Kidney capillary endothelial cell (primary cell): ENCODE measurements at regions not wholly inside any gene's neighbourhood (a gene's known extent, or its start where the extent isn't known, plus 50 kb on each side); places are given as distances from the start of the nearest gene placed in this dataset.

Experiments used
- DNase-seq: peaks from one replicate; pipeline ENCODE4 v3.0.0-alpha.2; 2018; ENCODE audit warnings: low spot score

DNA sequence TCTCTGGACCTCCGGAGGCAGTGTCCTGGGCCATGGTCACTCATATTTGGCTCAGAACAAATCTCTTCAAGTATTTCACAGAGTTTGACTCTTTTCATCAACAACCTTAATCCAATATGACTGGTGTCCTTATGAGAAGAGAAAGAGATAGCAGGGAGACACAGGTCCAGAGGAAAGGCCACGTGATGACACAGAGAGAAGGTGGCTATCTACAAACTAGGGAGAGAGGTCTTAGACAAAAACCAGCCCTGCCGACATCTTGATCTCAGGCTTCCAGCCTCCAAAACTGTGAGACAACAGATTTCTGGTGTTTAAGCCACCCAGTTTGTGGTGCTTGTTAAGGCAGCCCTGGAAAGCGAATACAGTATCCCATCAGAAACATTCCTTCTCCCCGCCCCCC lies 237.1 kb upstream of the PROK2 start:
- DNase-seq, result no peak

DNA sequence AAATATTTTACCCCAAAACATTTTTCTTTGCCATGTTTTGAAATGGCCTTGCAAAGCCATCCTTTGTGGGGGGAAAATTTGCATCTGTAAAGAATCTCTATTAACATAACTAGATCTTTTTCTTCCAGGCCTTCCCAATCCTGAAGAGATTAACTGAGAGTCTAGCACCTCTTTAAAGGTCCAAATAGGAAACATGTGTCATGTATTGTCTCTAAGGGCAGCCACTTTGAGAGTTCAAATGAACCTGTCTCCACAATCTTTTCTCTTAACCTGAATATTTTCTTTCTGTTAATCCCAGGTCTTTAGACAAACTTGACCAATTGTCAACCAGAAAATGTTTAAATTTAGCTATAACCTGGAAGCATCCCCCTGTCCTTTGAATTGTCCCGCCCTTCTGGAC lies 236.6 kb upstream of the PROK2 start:
- DNase-seq, result no peak

DNA sequence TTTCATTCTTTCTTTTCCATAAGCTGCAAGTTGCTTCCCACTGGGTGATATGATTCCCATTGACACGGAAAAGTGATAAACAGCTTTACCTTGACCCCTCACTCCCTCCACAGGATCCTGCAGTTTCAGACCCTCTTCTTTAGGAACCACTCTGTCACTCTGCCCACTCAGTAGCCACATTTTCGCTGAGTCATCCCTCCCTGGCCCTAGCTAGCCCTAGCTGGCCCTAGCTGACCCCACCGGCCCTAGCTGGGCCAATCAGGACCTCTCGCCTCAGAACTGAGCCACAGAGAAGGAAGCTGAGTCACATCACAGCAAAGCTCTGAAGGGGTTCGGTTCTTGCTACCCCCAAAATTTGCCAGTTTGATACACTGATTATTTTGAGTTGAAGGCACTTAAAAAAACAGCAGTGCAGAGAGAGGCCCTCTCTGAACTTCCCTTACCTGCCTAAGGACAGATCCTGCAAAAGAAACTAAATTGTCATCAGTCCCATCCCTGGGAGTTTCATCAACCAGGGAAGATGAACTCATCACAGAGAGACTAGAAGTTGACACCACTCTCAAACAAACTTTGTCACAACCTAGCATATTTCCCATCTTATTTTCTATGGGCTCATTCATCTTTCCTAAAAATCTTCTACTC lies 233.5 kb upstream of the PROK2 start:
- no peak for DNase-seq

DNA sequence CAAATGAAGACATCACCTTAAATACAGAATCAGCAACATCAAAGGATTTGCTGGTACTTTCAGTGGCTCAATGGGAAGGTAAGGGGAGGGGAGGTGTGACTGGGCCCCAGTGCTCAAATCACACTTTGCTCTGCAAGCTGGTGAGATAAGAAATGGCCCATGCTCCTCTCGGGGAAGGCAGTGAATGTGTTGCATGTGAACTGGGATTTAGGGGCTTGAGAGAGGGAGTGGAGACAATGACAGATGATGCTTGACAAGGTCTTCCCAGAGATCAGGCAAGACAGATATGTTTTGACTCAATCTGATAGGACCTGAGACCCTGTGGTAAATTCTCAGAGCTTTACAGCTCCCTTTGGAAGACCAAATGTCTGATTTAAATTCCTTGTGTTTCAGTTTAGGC lies 233.0 kb upstream of the PROK2 start:
- no peak for DNase-seq

DNA sequence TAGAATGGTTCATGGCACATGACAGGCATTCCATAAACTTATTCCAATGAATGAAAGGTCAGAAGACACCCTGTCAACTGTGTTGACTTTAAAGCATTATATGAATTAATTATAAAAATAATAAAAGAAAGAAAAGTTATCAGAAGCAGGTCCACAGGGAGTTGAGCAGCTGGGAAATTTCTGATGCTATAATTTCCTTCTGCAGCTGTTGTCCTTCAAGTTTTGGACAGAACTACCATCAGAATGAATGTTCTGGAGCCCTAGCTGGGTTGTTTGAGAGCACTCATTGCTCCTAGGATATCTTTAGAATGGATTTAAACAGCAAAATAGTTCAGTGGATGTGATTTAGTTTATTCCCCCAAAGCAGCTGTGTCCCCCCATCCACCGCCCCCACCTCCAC lies 232.4 kb upstream of the PROK2 start:
- no peak for DNase-seq

DNA sequence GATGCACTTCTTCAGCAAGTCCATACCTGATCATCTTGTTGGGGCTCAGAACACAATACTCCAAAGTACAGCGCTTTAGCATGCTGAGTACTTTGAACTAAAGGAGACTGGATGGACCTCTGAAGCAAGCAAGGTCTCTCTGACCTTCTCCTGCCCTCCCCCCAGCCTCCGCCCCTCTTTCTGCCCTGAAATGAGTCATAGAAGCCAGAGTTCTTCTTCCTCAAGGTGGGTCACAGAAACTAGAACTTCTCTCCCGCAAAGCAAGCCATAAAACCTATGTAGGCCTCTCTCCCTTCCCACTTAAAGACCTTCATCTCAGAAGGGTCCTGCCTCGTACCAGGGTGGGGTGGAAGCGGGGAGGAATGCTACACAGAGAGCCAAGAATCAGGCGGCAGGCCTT lies 230.5 kb upstream of the PROK2 start:
- no peak for DNase-seq

DNA sequence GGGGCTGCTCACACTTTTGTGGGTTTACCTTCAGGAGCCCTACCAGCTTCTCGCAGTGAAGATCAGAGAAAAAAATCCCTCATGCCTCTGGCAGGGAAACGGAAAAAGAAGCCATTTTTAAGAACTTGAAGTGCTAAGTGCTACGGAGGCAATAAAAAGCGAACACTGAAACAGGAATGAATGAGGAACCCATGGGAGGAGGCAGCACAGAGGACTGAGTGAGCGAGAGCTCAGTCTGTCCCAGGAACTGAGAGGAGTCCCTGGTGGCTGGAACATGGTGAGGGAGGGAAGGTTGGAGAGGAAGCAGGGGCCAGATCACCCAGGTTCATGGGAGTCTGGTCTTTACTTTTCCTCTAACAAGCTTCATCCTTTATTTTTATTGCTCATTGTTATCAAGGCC lies 228.1 kb upstream of the PROK2 start:
- no peak for DNase-seq

DNA sequence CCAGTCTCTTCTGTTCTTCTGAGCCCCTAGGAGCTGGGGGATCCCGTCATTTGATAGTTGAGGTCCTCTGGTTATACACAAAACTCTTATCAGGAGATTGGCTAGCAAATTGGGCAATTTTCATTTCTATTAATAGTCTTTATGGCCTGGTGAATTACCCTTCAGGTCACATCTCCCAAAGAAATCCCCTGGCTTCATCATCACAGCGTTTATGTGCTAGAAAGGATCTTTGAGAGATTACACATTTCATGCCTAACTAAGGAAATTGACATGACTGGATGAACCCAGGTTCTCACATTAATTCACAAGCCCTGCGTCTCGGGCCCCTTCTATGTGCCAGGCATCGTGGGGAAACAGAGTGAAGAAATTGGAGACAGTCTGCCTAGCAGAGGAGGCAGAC lies 227.4 kb upstream of the PROK2 start:
- DNase-seq, result no peak

DNA sequence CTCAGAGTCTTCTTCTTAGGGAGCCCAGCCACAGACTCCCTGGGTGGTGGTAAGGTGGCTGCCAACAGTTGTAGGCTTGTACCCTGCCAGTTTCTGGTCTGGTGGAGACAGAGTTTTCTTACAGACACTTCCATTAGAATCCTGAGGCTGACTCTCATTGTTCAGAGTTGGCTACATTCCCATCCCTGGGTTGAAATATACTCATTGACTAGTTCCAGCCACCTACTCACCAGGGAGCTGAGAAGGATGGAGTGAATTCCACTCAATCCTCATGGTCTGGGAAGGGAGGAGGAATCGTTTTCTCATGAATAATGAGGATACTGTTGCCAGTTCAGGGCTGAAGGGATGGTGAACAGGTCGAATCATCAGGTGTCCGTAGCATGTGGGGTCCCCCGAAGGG lies 226.5 kb upstream of the PROK2 start:
- no peak for DNase-seq

DNA sequence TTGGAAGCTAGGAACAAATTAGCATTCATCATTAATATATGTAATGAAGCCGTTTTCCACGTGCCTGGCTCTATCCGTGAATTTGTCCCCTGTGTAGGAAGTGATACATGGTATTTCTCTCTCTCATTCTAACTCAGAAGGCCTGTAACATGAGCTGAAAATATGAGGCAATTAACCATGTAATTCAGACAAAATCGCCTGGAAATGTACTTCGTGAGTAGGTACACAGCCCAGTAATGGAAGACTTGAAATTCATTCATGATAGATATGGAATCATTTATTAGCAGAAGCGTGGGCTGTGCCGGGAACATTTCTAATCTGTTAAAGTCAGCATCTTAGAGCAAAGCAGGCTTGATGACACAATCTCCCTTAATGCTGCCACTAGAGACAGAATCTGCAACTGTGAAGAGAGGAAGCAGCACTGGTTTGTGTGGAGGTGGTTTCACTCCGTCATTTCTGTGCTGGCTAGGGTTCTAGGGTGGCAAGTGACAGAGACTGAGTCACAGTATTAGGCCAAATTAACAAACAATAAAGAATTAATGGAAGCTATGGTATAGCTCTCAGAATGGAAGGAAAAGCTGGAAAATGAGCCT lies 225.0 kb upstream of the PROK2 start:
- no peak for DNase-seq

DNA sequence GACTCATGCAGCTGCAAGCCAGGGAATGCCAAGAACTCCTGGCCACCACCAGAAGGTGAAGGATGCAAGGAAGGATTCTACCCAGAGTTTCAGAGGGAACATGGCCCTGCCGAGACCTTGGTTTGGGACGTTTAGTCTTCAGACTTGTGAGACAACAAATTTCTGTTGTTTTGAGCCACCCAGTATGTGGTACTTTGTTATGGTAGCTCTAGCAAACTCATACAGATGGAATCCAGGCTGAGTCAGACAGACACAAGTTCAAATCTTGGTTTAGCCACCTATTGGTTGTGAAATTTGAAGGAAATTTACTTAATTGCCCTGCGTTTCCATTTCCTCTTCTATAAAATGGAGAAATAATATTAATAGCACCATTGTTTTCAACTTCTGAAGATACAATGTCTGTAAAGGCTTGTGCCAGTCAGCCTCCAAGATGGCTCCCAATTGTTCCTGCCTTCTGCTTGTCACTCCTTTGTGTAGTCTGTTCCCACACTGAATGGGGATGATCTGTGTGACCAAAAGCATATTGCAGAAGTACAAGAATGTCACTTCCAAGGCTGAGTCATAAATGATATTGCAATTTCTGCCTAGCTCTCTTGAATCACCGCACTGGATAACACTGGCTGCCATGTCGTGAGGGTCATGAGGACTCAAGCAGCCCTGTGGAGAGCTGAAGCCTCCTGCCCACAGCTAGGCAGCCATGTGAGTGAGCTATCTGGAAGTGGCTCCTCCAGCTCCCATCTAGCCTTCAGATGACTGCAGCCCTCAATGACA lies 223.5 kb upstream of the PROK2 start:
- DNase-seq, result peak; percentile 53

DNA sequence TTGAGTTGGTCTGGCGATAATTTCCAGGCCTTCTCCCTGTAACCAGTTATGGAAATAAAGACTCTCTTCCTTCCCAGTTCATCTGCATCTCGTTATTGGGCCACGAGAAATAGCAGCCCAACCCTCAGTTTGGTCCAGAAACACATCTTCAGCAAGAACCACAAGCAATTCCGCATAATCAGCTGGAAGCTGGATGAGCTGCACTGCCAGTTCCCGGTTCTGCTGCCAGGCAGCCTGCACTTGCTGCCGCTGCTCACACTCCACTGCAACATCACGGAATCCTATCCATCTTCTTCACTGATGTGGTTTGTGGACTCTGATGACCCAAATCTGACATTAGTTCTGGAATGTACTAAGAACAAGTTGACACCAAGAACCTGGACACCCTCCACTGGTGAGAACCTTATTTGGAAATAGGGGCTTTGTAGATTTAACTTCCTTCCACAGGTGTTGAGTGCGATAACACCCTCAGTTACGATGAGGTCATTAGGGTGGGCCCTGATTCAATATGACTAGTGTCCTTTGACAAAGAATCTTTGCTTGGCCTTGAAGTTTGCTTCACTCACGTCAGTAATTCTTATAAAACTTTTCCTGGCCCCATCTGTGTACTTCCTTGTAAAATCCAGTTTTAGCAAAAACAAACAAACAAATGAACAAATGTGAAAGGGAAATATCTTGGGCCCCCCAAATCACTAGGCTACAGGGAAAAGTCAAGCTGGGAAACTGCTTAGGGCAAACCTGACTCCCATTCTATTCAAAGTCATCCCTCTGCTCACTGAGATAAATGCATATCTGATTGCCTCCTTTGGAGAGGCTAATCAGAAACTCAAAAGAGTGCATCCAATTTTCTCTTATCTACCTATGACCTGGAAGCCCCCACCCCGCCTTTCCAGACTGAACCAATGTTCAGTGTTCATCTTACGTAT lies 221.9 kb upstream of the PROK2 start:
- DNase-seq, result no peak

DNA sequence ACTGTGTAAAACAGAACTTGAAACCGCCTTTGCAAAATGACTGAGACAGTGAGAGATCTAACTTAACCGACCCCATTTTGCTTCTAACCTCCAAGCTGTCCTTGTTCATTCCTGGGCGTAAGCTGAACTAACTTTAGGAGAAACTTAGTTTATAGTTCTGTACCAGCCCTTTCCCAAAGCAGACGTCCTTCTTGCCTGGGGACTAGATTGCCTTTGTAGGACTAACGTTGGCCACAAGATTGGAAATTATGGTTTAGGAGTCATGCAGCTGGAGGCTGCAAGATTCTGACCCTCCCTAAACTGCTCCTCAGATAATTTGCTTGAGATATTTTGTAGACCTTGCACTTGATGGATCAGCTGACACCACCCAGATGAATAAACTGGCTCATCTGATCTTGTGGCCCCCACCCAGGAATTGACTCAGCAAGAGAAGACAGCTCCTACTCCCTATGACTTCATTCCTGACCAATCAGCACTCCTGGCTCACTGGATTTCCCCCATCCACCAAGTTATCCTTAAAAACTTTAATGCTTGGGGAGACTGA lies 219.9 kb upstream of the PROK2 start:
- no peak for DNase-seq

DNA sequence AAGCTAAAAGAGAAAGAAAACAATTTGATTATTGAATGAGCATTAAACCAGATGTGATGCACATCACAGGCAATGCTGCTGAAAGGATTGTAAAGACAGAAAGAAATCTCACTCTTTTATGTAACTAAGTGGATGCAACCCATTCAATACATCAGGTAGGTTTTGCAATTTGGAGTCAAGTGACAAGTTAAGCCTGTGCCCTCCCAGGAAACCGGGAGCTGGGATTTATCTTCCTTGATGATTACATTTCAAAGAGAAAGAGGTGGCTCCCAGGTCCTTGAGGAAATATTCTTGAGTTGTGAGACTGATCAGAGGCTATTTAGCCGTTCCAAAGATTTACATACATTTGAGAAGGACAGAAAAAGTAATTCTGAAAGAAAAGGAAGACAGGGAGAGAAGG lies 219.0 kb upstream of the PROK2 start:
- DNase-seq, result no peak

DNA sequence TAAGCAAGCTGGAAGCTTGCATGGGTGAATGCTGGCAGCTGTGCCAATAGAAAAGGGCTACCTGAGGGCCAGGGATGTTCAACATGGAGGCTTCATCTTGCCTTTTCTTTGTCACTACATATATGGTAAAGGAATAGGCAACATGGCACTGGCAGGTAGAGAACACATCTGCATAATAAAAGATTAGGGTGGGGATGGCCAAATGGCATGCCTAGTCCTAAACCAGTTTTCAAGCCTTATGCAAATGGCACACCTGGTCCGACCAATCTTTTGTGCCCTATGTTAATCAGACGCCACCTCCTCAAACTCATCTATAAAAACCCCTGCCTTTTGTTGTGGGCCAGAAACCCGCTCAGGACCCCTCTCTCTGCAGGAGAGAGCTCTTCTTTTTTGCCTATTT lies 216.8 kb upstream of the PROK2 start:
- no peak for DNase-seq

DNA sequence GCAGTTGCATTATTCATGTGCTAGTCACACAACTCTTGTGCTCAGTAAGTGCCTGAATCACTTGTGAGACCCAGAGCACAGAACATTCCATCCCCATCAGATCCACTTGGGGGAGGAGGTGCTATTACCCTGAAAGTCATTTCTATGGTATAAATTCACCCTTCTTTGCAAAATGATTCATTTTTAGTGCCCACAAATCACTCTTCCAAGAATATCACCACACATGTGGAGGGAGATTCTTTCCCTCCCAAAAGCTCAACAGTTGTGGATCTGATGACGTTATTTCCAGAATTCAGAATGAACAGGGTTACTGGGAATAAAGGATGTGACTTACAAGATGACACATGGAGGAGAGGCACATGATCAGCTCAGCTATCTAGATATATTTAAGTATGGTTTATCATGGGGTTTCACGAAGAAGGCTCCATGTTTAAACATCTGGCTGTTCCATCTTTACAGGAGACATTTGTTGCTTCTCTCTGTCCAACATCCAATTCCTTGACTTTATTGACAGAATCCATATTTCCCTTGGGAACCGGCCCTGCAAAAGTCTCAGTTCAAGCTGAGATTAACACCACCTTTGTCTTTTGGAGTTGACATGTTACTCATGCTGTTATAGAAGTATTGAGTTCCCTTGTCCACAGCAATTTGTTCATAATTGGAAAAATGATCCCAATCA lies 214.2 kb upstream of the PROK2 start:
- no peak for DNase-seq

DNA sequence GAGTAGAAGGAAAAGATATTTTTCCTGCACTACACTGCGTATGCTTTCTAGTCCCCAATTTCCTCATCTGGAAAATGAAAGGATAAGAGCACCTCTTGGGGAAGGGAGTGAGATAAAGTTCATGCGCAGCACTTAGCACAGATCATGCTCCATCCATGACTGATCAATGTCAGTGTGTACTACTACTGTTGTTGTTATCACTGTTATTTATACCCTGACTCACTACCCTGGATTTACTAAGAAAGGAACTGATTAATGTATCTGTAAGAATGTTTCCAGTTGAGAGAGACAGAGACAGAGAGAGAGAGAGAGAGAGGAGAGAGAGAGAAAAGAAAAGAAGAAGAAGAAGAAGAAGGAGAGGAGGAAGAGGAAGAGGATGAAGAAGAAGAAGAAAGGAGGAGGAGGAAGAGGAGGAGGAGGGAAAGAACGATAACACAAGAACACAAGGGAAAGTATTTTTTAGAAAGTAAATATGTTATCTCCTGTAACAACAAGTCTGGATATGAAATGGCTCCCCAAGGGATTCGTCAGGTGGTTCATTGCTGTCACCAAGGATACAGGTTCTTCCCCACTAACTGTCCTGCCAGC lies 212.2 kb upstream of the PROK2 start:
- DNase-seq, result no peak

DNA sequence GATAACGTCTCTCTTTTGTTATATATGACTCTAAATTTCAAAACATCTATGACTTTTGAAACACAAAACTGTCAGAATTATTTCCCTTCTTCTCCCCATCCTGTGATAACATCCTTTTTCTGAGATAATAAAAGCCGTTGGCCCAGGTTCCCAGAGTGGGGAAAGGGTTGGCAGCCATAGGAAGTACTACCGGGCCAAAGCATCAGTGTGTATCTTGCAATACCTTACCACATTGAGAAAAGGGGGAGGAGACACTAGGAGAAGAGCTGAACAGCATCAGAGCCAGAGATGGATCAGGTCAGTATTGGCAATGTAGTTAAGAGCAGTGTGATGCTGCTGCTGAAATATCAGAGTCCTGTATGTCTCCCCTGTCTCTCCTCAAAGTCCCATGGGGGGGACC lies 210.0 kb upstream of the PROK2 start:
- DNase-seq, result no peak

DNA sequence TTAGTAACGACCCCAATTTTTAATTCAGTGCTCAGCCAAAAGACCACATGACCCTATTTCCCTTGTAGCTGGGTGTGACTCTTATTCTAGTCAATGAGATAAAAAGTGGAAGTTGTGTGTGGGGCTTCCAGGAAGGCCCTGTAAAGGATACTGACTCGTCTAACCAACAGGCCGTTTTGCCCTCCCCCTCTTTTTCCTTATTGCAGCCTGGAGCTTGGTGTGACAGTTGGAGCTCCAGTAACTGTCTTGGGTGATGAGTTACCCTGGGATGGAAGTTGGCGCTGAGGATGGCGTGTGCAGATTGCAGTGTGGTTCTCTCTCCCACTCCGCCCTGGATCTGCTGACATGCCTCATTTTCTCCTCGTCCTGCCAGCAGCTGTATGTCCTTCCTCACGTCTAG lies 209.3 kb upstream of the PROK2 start:
- DNase-seq, result no peak

DNA sequence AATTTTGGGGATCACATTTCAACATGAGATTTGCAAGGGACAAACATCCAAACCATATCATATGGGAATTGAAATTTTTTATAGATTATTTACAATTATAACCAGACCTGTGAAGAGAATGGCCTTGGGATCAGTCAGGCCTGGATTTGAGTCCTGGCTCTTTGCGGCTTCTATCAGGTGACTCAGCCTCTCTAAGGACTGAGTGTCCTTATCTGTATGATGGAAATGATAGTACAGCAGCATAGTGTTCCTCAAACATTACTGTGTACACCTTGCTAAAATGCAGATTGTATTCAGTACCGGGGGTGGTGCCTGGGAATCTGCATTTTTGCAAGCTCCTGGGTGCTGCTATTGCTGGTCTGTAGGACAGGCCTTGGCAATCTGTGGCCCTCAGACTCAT lies 206.7 kb upstream of the PROK2 start:
- no peak for DNase-seq

DNA sequence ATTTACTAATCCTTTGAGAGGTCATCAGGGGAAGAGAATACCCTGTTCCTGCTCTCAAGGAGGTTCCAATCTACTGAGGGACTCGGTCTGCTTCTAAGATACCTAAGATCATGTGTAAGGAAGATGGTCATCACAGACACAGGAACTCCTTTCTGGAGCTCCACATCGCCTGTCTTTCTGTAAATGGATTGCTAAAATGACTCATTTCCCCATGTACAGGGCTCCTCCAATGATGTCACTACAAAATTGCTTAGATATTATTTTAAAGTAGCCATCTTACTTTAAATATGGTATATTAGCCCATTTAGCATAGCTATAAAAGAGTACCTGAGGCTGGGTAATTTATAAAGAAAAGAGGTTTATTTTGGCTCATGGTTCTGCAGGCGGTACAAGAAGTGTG lies 206.1 kb upstream of the PROK2 start:
- no peak for DNase-seq
